Ishikawa (cell line): ENCODE measurements at regions not wholly inside any gene's neighbourhood (a gene's known extent, or its start where the extent isn't known, plus 50 kb on each side); places are given as distances from the start of the nearest gene placed in this dataset.

ENCODE experiments used
- CEBPB ChIP-seq: IDR thresholded peaks from 2 replicates; pipeline ENCODE4 v1.6.1; 2012
- CREB1 ChIP-seq: IDR thresholded peaks from 2 replicates; pipeline ENCODE4 v1.6.1; 2012; ENCODE audit warnings: low read depth
- EGR1 ChIP-seq: IDR thresholded peaks from 2 replicates; pipeline ENCODE4 v1.6.1; 2012
- EP300 ChIP-seq: IDR thresholded peaks from 2 replicates; pipeline ENCODE4 v1.6.1; 2012; ENCODE audit warnings: borderline replicate concordance
- RAD21 ChIP-seq: IDR thresholded peaks from 2 replicates; pipeline ENCODE4 v1.6.1; 2012; ENCODE audit warnings: low read depth
- TAF1 ChIP-seq: IDR thresholded peaks from 2 replicates; pipeline ENCODE4 v1.6.1; 2012; ENCODE audit warnings: low read depth, mild to moderate bottlenecking
- TCF12 ChIP-seq: IDR thresholded peaks from 2 replicates; pipeline ENCODE4 v1.6.1; 2012; ENCODE audit warnings: low read depth
- ZBTB7A ChIP-seq: IDR thresholded peaks from 2 replicates; pipeline ENCODE4 v1.6.1; 2012; ENCODE audit warnings: low read depth
- TF ChIP-seq, protein P1 (sequence below): IDR thresholded peaks from 2 replicates; pipeline ENCODE4 v1.6.1; 2012
- TF ChIP-seq, protein P2 (sequence below): IDR thresholded peaks from 2 replicates; pipeline ENCODE4 v1.6.1; 2012; ENCODE audit warnings: low read depth, mild to moderate bottlenecking
- TF ChIP-seq, protein P3 (sequence below): IDR thresholded peaks from 2 replicates; pipeline ENCODE4 v1.6.1; 2012

DNA sequence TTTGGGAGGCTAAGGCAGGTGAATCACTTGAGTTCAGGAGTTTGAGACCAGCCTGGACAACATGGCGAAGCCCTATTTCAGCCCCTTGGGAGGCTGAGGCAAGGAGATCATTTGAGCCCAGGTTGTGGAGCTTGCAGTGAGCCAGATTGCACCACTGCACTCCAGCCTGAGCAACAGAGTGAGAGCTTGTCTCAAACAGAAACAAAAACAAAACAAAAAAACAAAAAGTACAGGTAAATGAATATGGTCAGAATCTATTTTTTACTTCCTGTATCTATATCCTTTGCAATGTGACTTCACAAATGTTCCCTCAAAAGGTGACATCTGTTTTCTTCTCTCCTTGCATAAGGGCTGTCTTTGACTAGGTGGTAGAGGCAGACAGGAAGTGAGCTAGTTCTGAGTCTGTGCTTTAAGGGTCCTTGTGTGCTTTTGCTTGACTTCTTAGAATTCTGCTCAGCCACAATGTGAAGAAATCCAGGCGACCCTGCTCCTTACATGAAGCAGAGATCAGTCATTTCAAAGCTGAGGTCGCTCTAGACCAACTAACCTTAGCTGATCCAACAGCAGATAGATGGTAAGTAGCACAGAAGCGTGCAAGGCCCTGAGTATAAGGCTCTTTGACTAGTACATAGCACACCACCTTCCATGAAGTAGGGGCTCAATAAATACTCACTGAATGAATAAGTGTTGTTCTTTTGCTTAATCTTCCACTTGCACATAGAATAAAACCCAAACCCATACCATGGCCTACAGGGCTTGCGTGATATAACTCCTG, 423.2 kb upstream of the PCDH15 start:
- no peak for TF ChIP-seq RAD21
- TF ChIP-seq, protein P1, sequence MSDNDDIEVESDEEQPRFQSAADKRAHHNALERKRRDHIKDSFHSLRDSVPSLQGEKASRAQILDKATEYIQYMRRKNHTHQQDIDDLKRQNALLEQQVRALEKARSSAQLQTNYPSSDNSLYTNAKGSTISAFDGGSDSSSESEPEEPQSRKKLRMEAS, result no peak
- no peak for TF ChIP-seq EGR1
- no peak for TF ChIP-seq CEBPB
- TF ChIP-seq, protein P2, sequence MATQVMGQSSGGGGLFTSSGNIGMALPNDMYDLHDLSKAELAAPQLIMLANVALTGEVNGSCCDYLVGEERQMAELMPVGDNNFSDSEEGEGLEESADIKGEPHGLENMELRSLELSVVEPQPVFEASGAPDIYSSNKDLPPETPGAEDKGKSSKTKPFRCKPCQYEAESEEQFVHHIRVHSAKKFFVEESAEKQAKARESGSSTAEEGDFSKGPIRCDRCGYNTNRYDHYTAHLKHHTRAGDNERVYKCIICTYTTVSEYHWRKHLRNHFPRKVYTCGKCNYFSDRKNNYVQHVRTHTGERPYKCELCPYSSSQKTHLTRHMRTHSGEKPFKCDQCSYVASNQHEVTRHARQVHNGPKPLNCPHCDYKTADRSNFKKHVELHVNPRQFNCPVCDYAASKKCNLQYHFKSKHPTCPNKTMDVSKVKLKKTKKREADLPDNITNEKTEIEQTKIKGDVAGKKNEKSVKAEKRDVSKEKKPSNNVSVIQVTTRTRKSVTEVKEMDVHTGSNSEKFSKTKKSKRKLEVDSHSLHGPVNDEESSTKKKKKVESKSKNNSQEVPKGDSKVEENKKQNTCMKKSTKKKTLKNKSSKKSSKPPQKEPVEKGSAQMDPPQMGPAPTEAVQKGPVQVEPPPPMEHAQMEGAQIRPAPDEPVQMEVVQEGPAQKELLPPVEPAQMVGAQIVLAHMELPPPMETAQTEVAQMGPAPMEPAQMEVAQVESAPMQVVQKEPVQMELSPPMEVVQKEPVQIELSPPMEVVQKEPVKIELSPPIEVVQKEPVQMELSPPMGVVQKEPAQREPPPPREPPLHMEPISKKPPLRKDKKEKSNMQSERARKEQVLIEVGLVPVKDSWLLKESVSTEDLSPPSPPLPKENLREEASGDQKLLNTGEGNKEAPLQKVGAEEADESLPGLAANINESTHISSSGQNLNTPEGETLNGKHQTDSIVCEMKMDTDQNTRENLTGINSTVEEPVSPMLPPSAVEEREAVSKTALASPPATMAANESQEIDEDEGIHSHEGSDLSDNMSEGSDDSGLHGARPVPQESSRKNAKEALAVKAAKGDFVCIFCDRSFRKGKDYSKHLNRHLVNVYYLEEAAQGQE, result no peak
- no peak for TF ChIP-seq EP300
- TF ChIP-seq TAF1, result no peak
- TF ChIP-seq, protein P3, sequence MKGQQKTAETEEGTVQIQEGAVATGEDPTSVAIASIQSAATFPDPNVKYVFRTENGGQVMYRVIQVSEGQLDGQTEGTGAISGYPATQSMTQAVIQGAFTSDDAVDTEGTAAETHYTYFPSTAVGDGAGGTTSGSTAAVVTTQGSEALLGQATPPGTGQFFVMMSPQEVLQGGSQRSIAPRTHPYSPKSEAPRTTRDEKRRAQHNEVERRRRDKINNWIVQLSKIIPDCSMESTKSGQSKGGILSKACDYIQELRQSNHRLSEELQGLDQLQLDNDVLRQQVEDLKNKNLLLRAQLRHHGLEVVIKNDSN, result no peak
- TF ChIP-seq CREB1, result no peak
- TF ChIP-seq TCF12, result no peak
- TF ChIP-seq ZBTB7A, result no peak
